Endothelial cell of umbilical vein (primary cell): ENCODE measurements at regions not wholly inside any gene's neighbourhood (a gene's known extent, or its start where the extent isn't known, plus 50 kb on each side); places are given as distances from the start of the nearest gene placed in this dataset.

Experiments
- BruUV-seq: library from RNA; stranded (reverse); fragments of 400-500 nt; replicated peaks from 2 replicates; lab custom pipeline; 2021; lab: Mats Ljungman, UMichigan
- CTCF ChIA-PET: fragments of 300-600, 350-600 bp; sonication (Branson Sonifier 250); formaldehyde crosslinking; loops from one replicate; lab custom pipeline; 2021; ENCODE audit warnings: antibody characterized with exemption, inconsistent platforms; lab: Charles Lee
- POLR2A ChIA-PET: fragments of 300-600, 350-600 bp; sonication (Branson Sonifier 250); formaldehyde crosslinking; loops from one replicate; lab custom pipeline; 2021; ENCODE audit warnings: antibody characterized with exemption, inconsistent platforms; lab: Charles Lee
- DNase-seq: peaks from one replicate; pipeline ENCODE4 v3.0.0-alpha.2; 2011; ENCODE audit warnings: low read depth, low spot score
- FAIRE-seq: peaks from 2 replicates; lab custom pipeline; 2011; peaks lifted over from hg19 to GRCh38; lab: Jason Lieb, UNC
- H2AFZ ChIP-seq: 2 replicates; pipeline ENCODE4 v1.6.0; 2012; ENCODE audit warnings: low read depth, low read length, control low read depth, inconsistent platforms
- H3K27ac ChIP-seq: 2 replicates; pipeline ENCODE4 v1.5.1; 2011; ENCODE audit warnings: low read depth, mild to moderate bottlenecking, control low read depth, low read length, moderate library complexity; ENCODE audit not compliant: insufficient read depth
- H3K27me3 ChIP-seq, 2 experiments: 2 replicates each; pipeline versions ENCODE4 v1.6.0 to v1.6.1; 2011; ENCODE audit warnings: low read length in 2 of 2, mixed read lengths in 1 of 2; ENCODE audit not compliant: control insufficient read depth in 2 of 2, insufficient read depth in 2 of 2
- H3K36me3 ChIP-seq, 2 experiments: 2 replicates in 1 of 2; 3 replicates in 1 of 2; pipeline ENCODE4 v1.5.1; 2011; ENCODE audit warnings: low read length in 2 of 2, mild to moderate bottlenecking in 1 of 2, moderate library complexity in 1 of 2; ENCODE audit not compliant: control insufficient read depth in 2 of 2, insufficient read depth in 2 of 2; ENCODE audit errors: extremely low read depth in 1 of 2
- H3K4me1 ChIP-seq: 3 replicates; pipeline ENCODE4 v1.5.1; 2011; ENCODE audit warnings: mild to moderate bottlenecking, low read length; ENCODE audit not compliant: control insufficient read depth, insufficient read depth; ENCODE audit errors: extremely low read depth
- H3K4me2 ChIP-seq: 2 replicates; pipeline ENCODE4 v1.6.1; 2011; ENCODE audit warnings: low read length, control low read depth, mixed read lengths; ENCODE audit not compliant: insufficient read depth
- H3K4me3 ChIP-seq, 3 experiments: fragments of 200-600 bp in 1 of 3; sonication (generic), shearing (Covaris generic) in 1 of 3; replicated peaks in 1 of 3; 2 replicates each; pipeline ENCODE4 v1.5.1; 2011 to 2016; ENCODE audit warnings: control low read depth in 3 of 3, low read length in 3 of 3, mild to moderate bottlenecking in 2 of 3, inconsistent platforms in 1 of 3, low read depth in 1 of 3, moderate library complexity in 1 of 3; ENCODE audit not compliant: insufficient read depth in 1 of 3
- H3K79me2 ChIP-seq: 2 replicates; pipeline ENCODE4 v1.6.0; 2012; ENCODE audit warnings: low read length, inconsistent platforms; ENCODE audit not compliant: control insufficient read depth, insufficient read depth
- H3K9ac ChIP-seq: replicated peaks from 2 replicates; pipeline ENCODE3; 2011; ENCODE audit warnings: low read length, control low read depth; ENCODE audit not compliant: insufficient read depth; ENCODE audit errors: extremely low read depth
- H3K9me1 ChIP-seq: replicated peaks from 3 replicates; pipeline ENCODE4 v1.6.0; 2011; ENCODE audit warnings: mild to moderate bottlenecking, low read length; ENCODE audit not compliant: control insufficient read depth, insufficient read depth; ENCODE audit errors: extremely low read depth
- H3K9me3 ChIP-seq: replicated peaks from 2 replicates; pipeline ENCODE4 v1.5.1; 2012; ENCODE audit warnings: low read length, inconsistent platforms; ENCODE audit not compliant: control insufficient read depth, insufficient read depth
- H4K20me1 ChIP-seq: replicated peaks from 2 replicates; pipeline ENCODE3; 2011; ENCODE audit warnings: mild to moderate bottlenecking, low read length; ENCODE audit not compliant: control insufficient read depth, insufficient read depth; ENCODE audit errors: extremely low read depth
- CTCF ChIP-seq, 2 donors: IDR thresholded peaks; 1 replicate in 1 of 2; 2 replicates in 1 of 2; pipeline ENCODE4 v1.5.1; 2011; ENCODE audit warnings: low read length in 2 of 2, mild to moderate bottlenecking in 2 of 2, moderate library complexity in 2 of 2, control low read depth in 1 of 2, inconsistent platforms in 1 of 2, low read depth in 1 of 2; ENCODE audit not compliant: insufficient read depth in 1 of 2; ENCODE audit errors: extremely low read depth in 1 of 2
- EZH2 ChIP-seq: IDR thresholded peaks from 2 replicates; pipeline ENCODE4 v1.6.1; 2012; ENCODE audit warnings: borderline replicate concordance, low read depth, mild to moderate bottlenecking, moderate library complexity, low read length, inconsistent platforms; ENCODE audit not compliant: severe bottlenecking
- FOS ChIP-seq: IDR thresholded peaks from 2 replicates; pipeline ENCODE4 v1.6.1; 2011; ENCODE audit warnings: mild to moderate bottlenecking, low read length, moderate library complexity, borderline replicate concordance; ENCODE audit not compliant: insufficient read depth
- GATA2 ChIP-seq: IDR thresholded peaks from 2 replicates; pipeline ENCODE4 v1.7.0; 2011; ENCODE audit warnings: low read depth, mild to moderate bottlenecking, moderate library complexity, mixed read lengths, low read length; ENCODE audit not compliant: insufficient read length, insufficient read depth
- JUN ChIP-seq: IDR thresholded peaks from 2 replicates; pipeline ENCODE4 v1.6.1; 2011; ENCODE audit warnings: borderline replicate concordance, low read depth; ENCODE audit not compliant: insufficient read length, insufficient read depth
- MAX ChIP-seq: IDR thresholded peaks from 2 replicates; pipeline ENCODE4 v1.6.1; 2011; ENCODE audit not compliant: insufficient read depth, insufficient read length
- MYC ChIP-seq: IDR thresholded peaks from one replicate; pipeline ENCODE4 v1.6.1; 2011; ENCODE audit warnings: mild to moderate bottlenecking, low read depth, low read length
- POLR2A ChIP-seq: IDR thresholded peaks from 2 replicates; pipeline ENCODE4 v1.6.1; 2012; ENCODE audit warnings: low read depth, mild to moderate bottlenecking, control low read depth, low read length
- POLR2AphosphoS5 ChIP-seq: IDR thresholded peaks from 2 replicates; pipeline ENCODE4 v1.6.1; 2012; ENCODE audit warnings: low read depth, mild to moderate bottlenecking, control low read depth, low read length, moderate library complexity; ENCODE audit not compliant: insufficient read depth
- dilution Hi-C: fragments of 300-500 bp; cut with MboI; formaldehyde crosslinking; loops from one replicate; pipeline ENCODE4 v1.15.0; 2019; ENCODE audit warnings: low sequenced_read_pairs; ENCODE audit not compliant: extremely low pct_ligation_motif_present
- intact Hi-C: fragments of 100-400 bp; cut with micrococcal nuclease; formaldehyde crosslinking; loops from one replicate; pipeline ENCODE4 v1.10.0; 2022

- CTCF ChIA-PET = interaction anchor here (0.8 to 1.4 kb wide), 2 partner anchors 11 to 12 kb away, joined by 3 to 4 read pairs; no protein-coding TSS in a partner anchor
- intact Hi-C loops = no loop called here
These were observed 902.7 kb upstream of the ZEB2 start for GRCh38 chr2:145422576-145422975.

More at GRCh38 chr2:145422576-145422975, 902.7 kb upstream of the ZEB2 start:
- TF ChIP-seq POLR2AphosphoS5 (no peak), MYC (no peak), JUN (no peak), CTCF (IDR thresholded peaks at IDR 0.05; ENCODE audit: extremely low read depth in 1 of 2, insufficient read depth in 1 of 2, low read depth in 1 of 2, low read length in 2 of 2) (no peak), GATA2 (no peak), EZH2 (no peak), MAX (no peak), FOS (no peak), POLR2A (no peak)
- H3K36me3 ChIP-seq = no peaks in the 10 kb centered on the region
- H3K9me1 ChIP-seq = no peaks in the 10 kb centered on the region
- no peak overlapping the region for H3K9ac ChIP-seq
- FAIRE-seq (no peak), DNase-seq (no peak)
- no peaks in the 10 kb centered on the region for H3K4me1 ChIP-seq
- H3K79me2 ChIP-seq = no peaks in the 10 kb centered on the region
- H3K9me3 ChIP-seq = no peaks in the 10 kb centered on the region
- BruUV-seq = no TSS peak
- H3K27me3 ChIP-seq = no peaks in the 10 kb centered on the region
- H4K20me1 ChIP-seq = no peaks in the 10 kb centered on the region
- dilution Hi-C loops = no loop called here
- H3K4me2 ChIP-seq = no peak overlapping the region
- POLR2A ChIA-PET = no interaction called here
- no peak overlapping the region for H2AFZ ChIP-seq
- H3K4me3 ChIP-seq = no peak overlapping the region
- H3K27ac ChIP-seq = no peak overlapping the region
